Fibroblast of villous mesenchyme (primary cell): ENCODE measurements at regions not wholly inside any gene's neighbourhood (a gene's known extent, or its start where the extent isn't known, plus 50 kb on each side); places are given as distances from the start of the nearest gene placed in this dataset.

ENCODE experiments used
- DNase-seq: peaks from one replicate; pipeline ENCODE4 v3.0.0-alpha.2; 2010; ENCODE audit warnings: low read depth
- H3K4me3 ChIP-seq: 2 replicates; pipeline ENCODE4 v1.5.1; 2011; ENCODE audit warnings: low read depth, mild to moderate bottlenecking, low read length
- TF ChIP-seq, protein P1 (sequence below): IDR thresholded peaks from 2 replicates; pipeline ENCODE4 v1.5.1; 2012; ENCODE audit warnings: low read depth, mild to moderate bottlenecking, low read length; ENCODE audit not compliant: insufficient read depth

DNA sequence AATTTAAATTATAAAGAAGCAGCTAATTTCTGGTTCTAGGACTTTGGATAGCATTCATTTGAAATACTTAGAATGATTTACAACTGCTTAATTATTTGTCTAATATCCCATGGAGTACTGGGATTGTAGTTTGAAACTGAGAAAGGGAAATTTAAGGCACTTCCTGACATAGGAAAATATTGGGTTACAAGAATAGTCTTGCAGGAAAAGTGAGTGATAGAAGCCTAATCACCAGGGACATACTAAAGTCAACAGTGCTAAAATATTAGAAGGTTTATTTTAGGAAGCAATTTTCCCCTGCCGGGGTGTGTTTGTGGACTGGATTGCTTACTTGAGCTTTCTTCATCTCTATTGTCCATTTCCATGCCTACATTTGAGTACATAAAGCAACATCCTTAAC is 661.6 kb downstream of the ADGRL2 start:
- TF ChIP-seq, protein P1, sequence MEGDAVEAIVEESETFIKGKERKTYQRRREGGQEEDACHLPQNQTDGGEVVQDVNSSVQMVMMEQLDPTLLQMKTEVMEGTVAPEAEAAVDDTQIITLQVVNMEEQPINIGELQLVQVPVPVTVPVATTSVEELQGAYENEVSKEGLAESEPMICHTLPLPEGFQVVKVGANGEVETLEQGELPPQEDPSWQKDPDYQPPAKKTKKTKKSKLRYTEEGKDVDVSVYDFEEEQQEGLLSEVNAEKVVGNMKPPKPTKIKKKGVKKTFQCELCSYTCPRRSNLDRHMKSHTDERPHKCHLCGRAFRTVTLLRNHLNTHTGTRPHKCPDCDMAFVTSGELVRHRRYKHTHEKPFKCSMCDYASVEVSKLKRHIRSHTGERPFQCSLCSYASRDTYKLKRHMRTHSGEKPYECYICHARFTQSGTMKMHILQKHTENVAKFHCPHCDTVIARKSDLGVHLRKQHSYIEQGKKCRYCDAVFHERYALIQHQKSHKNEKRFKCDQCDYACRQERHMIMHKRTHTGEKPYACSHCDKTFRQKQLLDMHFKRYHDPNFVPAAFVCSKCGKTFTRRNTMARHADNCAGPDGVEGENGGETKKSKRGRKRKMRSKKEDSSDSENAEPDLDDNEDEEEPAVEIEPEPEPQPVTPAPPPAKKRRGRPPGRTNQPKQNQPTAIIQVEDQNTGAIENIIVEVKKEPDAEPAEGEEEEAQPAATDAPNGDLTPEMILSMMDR: no peak
- DNase-seq: no peak
- no peak overlapping the region for H3K4me3 ChIP-seq

DNA sequence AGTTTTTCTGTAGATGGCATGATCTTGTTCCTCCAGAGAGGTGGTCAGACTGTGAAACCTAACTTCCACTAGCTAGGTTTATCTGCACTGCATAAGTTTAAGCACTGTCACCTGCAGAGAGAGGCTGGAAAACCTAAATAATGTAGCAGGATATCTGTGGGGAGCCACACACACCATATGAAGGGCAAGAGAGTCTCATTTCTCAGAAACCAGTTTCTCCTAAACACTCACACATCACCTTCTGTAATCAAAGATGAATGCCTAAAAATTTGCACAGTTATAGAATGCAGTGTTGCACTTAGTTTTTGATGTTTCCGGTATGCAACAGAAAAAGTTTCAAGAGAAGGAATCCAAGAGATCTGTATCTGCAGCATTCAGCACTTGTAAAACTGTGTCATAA is 654.6 kb downstream of the ADGRL2 start:
- no peak overlapping the region for H3K4me3 ChIP-seq
- no peak for DNase-seq
- TF ChIP-seq, protein P1: no peak

DNA sequence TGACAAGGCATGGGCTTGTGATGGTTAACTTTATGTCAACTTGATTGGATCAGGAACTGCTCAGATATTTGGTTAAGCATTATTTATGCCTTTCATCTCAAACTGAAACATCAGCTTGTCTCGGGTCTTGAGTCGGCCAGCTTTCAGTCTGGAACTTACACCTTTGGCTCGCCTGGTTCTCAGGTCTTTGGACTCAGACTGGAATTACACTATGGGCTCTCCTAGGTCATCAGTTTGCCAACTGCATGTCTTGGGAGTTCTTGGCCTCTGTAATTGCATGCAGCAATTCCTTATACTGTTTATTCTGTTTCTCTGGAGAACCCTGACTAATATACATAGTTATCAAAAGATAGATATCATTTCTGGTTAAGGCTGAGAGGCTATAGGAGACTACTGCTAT is 653.7 kb downstream of the ADGRL2 start:
- H3K4me3 ChIP-seq: no peak overlapping the region
- TF ChIP-seq, protein P1: no peak
- DNase-seq: no peak

DNA sequence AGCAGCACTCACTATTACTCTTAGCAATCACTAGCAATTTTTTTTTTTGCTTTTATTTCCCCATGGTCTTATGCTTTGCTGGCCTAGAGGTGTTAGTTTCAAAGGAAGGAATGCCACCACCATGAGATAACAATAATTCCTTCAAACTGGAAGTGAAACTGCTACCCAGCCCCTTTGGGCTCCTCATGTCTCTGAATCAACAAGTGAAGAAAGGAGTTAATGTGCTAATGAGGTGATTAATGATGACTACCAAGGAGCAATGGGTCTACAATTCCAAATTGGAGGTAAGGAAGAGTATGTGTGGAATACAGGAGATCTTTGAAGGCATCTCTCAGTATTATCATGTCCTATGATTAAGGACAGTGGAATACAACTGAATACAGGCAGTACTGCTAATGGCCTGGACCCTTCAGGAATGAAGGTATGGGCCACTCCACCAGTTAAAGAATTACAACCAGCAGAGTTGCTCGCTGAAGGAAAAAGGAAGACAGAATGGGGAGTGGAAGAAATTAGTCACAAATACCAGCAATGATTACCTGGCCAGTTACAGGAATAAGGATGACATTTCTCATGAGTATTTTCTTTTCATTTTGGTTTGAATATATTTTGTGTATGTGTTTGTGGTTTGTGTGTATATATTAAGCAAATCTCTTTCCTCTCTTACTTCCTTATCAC is 652.9 kb downstream of the ADGRL2 start:
- TF ChIP-seq, protein P1: no peak

DNA sequence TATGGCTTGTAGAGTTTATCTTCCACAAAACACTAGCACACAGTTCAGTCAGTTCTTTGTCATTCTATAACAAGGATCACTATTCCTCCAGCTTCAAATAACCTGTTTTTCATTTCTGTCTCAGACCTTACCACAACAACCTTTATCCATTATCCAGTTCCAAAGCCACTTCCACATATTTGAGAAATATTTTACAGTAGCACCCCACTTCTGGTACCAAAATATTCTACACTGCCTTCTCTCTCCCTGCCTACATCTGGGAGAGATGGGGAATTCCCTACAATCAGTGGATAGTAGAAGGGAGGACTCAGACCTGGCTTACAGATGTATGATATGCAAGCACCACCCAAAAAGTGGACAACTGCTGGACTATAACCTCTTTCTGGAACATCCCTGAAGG is 651.4 kb downstream of the ADGRL2 start:
- no peak overlapping the region for H3K4me3 ChIP-seq
- TF ChIP-seq, protein P1: no peak
- DNase-seq: no peak

More for the DNA sequence above, 652.9 kb downstream of the ADGRL2 start:
- no peak for DNase-seq
- H3K4me3 ChIP-seq: no peak overlapping the region

DNA sequence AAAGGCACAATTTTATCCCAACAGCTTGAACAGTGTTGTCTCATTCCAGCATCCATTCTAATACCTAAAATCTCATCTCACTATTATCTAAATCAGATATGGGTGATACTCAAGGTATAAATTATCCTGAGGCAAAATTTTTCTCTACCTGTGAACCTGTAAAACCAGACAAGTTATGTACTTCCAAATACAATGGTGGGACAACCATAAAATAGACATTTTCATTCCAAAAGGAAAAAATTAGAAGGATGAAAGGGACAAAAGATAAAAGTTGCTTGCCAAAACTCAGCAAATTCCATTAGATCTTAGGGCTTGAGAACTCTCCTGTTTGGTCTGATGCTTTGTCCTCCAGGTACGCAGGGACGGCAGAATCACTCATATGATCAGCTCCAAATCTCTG is 650.5 kb downstream of the ADGRL2 start:
- TF ChIP-seq, protein P1: no peak
- no peak for DNase-seq
- no peak overlapping the region for H3K4me3 ChIP-seq

DNA sequence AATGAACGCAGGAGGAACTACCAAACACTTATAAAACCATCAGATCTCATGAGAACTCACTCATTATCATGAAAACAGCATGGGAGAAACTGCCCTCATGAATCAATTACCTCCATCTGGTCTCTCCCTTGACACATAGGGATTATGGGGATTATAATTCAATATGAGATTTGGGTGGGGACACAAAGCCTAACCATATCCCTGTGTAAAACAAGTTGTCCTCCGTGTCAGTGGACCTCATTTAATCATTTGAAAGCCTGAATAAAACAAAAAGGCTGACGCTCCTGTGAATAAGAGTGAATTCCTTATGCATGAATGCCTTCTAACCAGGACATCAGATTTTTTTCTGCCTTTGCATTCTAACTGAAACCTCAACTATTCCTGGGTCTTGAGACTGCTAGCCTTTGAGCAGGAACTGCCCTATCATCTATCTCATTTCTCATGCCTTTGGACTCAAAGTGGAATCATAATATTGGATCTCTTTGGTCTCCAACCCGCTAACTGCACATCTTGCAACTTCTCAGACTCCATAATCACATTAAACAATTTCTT is 648.8 kb downstream of the ADGRL2 start:
- TF ChIP-seq, protein P1: no peak
- no peak for DNase-seq
- no peak overlapping the region for H3K4me3 ChIP-seq
